ENCODE measurements at regions not wholly inside any gene's neighbourhood (a gene's known extent, or its start where the extent isn't known, plus 50 kb on each side); places are given as distances from the start of the nearest gene placed in this dataset.

GRCh38 chr6:159494586-159494972 lies 198.5 kb downstream of the SOD2 start:
- Histone ChIP-seq H3K4me1 (ENCODE audit: control insufficient read depth in 5 of 5, insufficient read depth in 5 of 5, low read length in 5 of 5) (no peaks in the 10 kb centered on the region), H3K36me3 (ENCODE audit: control insufficient read depth in 4 of 4, insufficient read depth in 4 of 4, low read length in 4 of 4) (no peaks in the 10 kb centered on the region), H3K27ac (ENCODE audit: low read depth in 1 of 2, low read length in 1 of 2) (no peak overlapping the region), H3K4me3 (no peak overlapping the region), H3K27me3 (ENCODE audit: control insufficient read depth in 3 of 3, insufficient read depth in 3 of 3, low read length in 2 of 3) (no peaks in the 10 kb centered on the region), H3K9ac (ENCODE audit: insufficient read depth in 1 of 2, low read length in 2 of 2) (no peak overlapping the region), H3K9me3 (ENCODE audit: control insufficient read depth in 4 of 4, insufficient read depth in 3 of 4, low read length in 3 of 4) (no peaks in the 10 kb centered on the region)
- DNase-seq: no peak
- 71 to 85% methylated on average over 5 of the region's 5 CpGs for WGBS, 2 donors
- ATAC-seq (ENCODE audit: insufficient read depth, low FRiP score): peak; percentile 29
- TF ChIP-seq CTCF (IDR thresholded peaks at IDR 0.05; ENCODE audit: control extremely low read depth, extremely low read depth): no peak

- WGBS, 2 donors: 81% methylated on average over 5 of the region's 5 CpGs
- Histone ChIP-seq H3K4me3 (no peak overlapping the region), H3K4me1 (ENCODE audit: control insufficient read depth in 5 of 5, insufficient read depth in 5 of 5, low read length in 5 of 5) (no peaks in the 10 kb centered on the region), H3K9me3 (ENCODE audit: control insufficient read depth in 4 of 4, insufficient read depth in 3 of 4, low read length in 3 of 4) (no peaks in the 10 kb centered on the region), H3K9ac (ENCODE audit: insufficient read depth in 1 of 2, low read length in 2 of 2) (no peak overlapping the region), H3K27ac (ENCODE audit: low read depth in 1 of 2, low read length in 1 of 2) (no peak overlapping the region), H3K27me3 (ENCODE audit: control insufficient read depth in 3 of 3, insufficient read depth in 3 of 3, low read length in 2 of 3) (no peaks in the 10 kb centered on the region), H3K36me3 (ENCODE audit: control insufficient read depth in 4 of 4, insufficient read depth in 4 of 4, low read length in 4 of 4) (no peaks in the 10 kb centered on the region)
- ATAC-seq (ENCODE audit: insufficient read depth, low FRiP score) (no peak), DNase-seq (no peak)
- TF ChIP-seq CTCF (IDR thresholded peaks at IDR 0.05; ENCODE audit: control extremely low read depth, extremely low read depth): no peak
Measured at GRCh38 chr6:159493898-159494585, 199.0 kb downstream of the SOD2 start.

- Histone ChIP-seq H3K27me3 (ENCODE audit: control insufficient read depth in 3 of 3, insufficient read depth in 3 of 3, low read length in 2 of 3) (no peaks in the 10 kb centered on the region), H3K27ac (ENCODE audit: low read depth in 1 of 2, low read length in 1 of 2) (no peak overlapping the region), H3K9ac (ENCODE audit: insufficient read depth in 1 of 2, low read length in 2 of 2) (no peak overlapping the region), H3K4me1 (ENCODE audit: control insufficient read depth in 5 of 5, insufficient read depth in 5 of 5, low read length in 5 of 5) (no peaks in the 10 kb centered on the region), H3K36me3 (ENCODE audit: control insufficient read depth in 4 of 4, insufficient read depth in 4 of 4, low read length in 4 of 4) (no peaks in the 10 kb centered on the region), H3K9me3 (ENCODE audit: control insufficient read depth in 4 of 4, insufficient read depth in 3 of 4, low read length in 3 of 4) (peaks cover 0 to 1% (median 0%) of the 10 kb centered on the region in 4 donors), H3K4me3 (no peak overlapping the region)
- TF ChIP-seq CTCF (IDR thresholded peaks at IDR 0.05; ENCODE audit: control extremely low read depth, extremely low read depth): no peak
- DNase-seq (no peak), ATAC-seq (ENCODE audit: insufficient read depth, low FRiP score) (no peak)
- WGBS, 2 donors: 88 to 91% methylated on average over 15 of the region's 15 CpGs
Measured at GRCh38 chr6:159493231-159493897, 199.7 kb downstream of the SOD2 start.

Measured in lung (tissue), 11 donors.